ENCODE measurements at regions not wholly inside any gene's neighbourhood (a gene's known extent, or its start where the extent isn't known, plus 50 kb on each side); places are given as distances from the start of the nearest gene placed in this dataset.

GRCh38 chr12:42774238-42774637 is 184.7 kb upstream of the PRICKLE1 start:
- Histone ChIP-seq H3K9ac (ENCODE audit: low read length) (no peak overlapping the region), H3K27ac (ENCODE audit: low read length) (no peak overlapping the region), H4K20me1 (ENCODE audit: insufficient read depth) (no peaks in the 10 kb centered on the region), H3K4me2 (ENCODE audit: low read length) (no peak overlapping the region), H3F3A (ENCODE audit: insufficient read depth, low read length, poor library complexity, severe bottlenecking) (no peaks in the 10 kb centered on the region), H3K27me3 (ENCODE audit: insufficient read depth, low read depth, low read length) (no peaks in the 10 kb centered on the region), H3K79me2 (replicated peaks; ENCODE audit: insufficient read depth, low read length) (no peaks in the 10 kb centered on the region), H2AFZ (ENCODE audit: low read depth, low read length) (no peak overlapping the region), H3K36me3 (ENCODE audit: insufficient read depth, low read length) (no peaks in the 10 kb centered on the region), H3K4me3 (ENCODE audit: low read length) (no peak overlapping the region), H3K9me3 (ENCODE audit: low read length) (no peaks in the 10 kb centered on the region), H3K9me2 (ENCODE audit: insufficient read depth, low read length) (no peaks in the 10 kb centered on the region)
- TF ChIP-seq EZH2 (IDR thresholded peaks at IDR 0.05; ENCODE audit: borderline replicate concordance, insufficient read depth, low read length, poor library complexity, severe bottlenecking) (no peak), REST (IDR thresholded peaks at IDR 0.05; ENCODE audit: borderline replicate concordance) (no peak), SMC3 (conservative IDR thresholded peaks at IDR 0.05; ENCODE audit: poor library complexity) (no peak), MXI1 (conservative IDR thresholded peaks at IDR 0.05; ENCODE audit: poor library complexity, severe bottlenecking) (no peak), EP300 (conservative IDR thresholded peaks at IDR 0.05; ENCODE audit: poor library complexity, severe bottlenecking) (no peak), TAF1 (IDR thresholded peaks at IDR 0.05; ENCODE audit: low read depth) (no peak), POLR2AphosphoS5 (IDR thresholded peaks at IDR 0.05) (no peak), RAD21 (conservative IDR thresholded peaks at IDR 0.05) (no peak)
- TF ChIP-seq, protein P1, sequence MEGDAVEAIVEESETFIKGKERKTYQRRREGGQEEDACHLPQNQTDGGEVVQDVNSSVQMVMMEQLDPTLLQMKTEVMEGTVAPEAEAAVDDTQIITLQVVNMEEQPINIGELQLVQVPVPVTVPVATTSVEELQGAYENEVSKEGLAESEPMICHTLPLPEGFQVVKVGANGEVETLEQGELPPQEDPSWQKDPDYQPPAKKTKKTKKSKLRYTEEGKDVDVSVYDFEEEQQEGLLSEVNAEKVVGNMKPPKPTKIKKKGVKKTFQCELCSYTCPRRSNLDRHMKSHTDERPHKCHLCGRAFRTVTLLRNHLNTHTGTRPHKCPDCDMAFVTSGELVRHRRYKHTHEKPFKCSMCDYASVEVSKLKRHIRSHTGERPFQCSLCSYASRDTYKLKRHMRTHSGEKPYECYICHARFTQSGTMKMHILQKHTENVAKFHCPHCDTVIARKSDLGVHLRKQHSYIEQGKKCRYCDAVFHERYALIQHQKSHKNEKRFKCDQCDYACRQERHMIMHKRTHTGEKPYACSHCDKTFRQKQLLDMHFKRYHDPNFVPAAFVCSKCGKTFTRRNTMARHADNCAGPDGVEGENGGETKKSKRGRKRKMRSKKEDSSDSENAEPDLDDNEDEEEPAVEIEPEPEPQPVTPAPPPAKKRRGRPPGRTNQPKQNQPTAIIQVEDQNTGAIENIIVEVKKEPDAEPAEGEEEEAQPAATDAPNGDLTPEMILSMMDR (IDR thresholded peaks at IDR 0.05; ENCODE audit: poor library complexity, severe bottlenecking) = no peak

DNA sequence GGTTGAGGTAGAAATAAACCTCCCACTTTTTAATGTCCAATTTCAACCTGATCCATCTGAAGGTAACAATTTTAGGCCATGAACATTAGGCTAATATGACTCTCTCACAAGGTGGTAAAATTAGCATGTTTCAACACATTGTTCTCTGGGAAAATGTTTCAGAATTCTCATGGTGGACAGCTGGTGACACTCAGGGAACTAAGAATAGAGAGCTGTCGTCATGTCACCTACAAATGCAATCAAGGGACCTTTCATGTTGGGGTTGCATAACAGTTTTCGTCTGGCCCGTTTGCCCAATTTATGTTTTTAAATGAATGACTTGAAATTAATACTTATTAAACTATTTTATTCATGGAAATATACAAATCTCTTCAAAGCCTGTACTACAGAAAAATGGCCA is 180.7 kb upstream of the PRICKLE1 start:
- no peak overlapping the region for H3K4me3 ChIP-seq (ENCODE audit: low read length)
- no peaks in the 10 kb centered on the region for H3K9me3 ChIP-seq (ENCODE audit: low read length)
- no peak overlapping the region for H3K9ac ChIP-seq (ENCODE audit: low read length)
- no peaks in the 10 kb centered on the region for H3K79me2 ChIP-seq (replicated peaks; ENCODE audit: insufficient read depth, low read length)
- no peaks in the 10 kb centered on the region for H3K27me3 ChIP-seq (ENCODE audit: insufficient read depth, low read depth, low read length)
- no peaks in the 10 kb centered on the region for H3K36me3 ChIP-seq (ENCODE audit: insufficient read depth, low read length)
- no peaks in the 10 kb centered on the region for H3K9me2 ChIP-seq (ENCODE audit: insufficient read depth, low read length)
- H3K27ac ChIP-seq (ENCODE audit: low read length) = no peak overlapping the region
- no peak for TF ChIP-seq SMC3 (conservative IDR thresholded peaks at IDR 0.05; ENCODE audit: poor library complexity)
- TF ChIP-seq EZH2 (IDR thresholded peaks at IDR 0.05; ENCODE audit: borderline replicate concordance, insufficient read depth, low read length, poor library complexity, severe bottlenecking) = no peak
- TF ChIP-seq RAD21 (conservative IDR thresholded peaks at IDR 0.05) = no peak
- TF ChIP-seq REST (IDR thresholded peaks at IDR 0.05; ENCODE audit: borderline replicate concordance) = no peak
- TF ChIP-seq TAF1 (IDR thresholded peaks at IDR 0.05; ENCODE audit: low read depth) = no peak
- no peak for TF ChIP-seq MXI1 (conservative IDR thresholded peaks at IDR 0.05; ENCODE audit: poor library complexity, severe bottlenecking)
- TF ChIP-seq, protein P1 (IDR thresholded peaks at IDR 0.05; ENCODE audit: poor library complexity, severe bottlenecking) = no peak
- no peak overlapping the region for H3K4me2 ChIP-seq (ENCODE audit: low read length)
- H2AFZ ChIP-seq (ENCODE audit: low read depth, low read length) = no peak overlapping the region
- no peaks in the 10 kb centered on the region for H4K20me1 ChIP-seq (ENCODE audit: insufficient read depth)
- H3F3A ChIP-seq (ENCODE audit: insufficient read depth, low read length, poor library complexity, severe bottlenecking) = no peaks in the 10 kb centered on the region
